Right ventricle myocardium inferior (tissue), 1 donor: ENCODE measurements at regions not wholly inside any gene's neighbourhood (a gene's known extent, or its start where the extent isn't known, plus 50 kb on each side); places are given as distances from the start of the nearest gene placed in this dataset.
A peak's percentile ranks its signal among the peaks of the same experiment; 100 is the strongest.

ENCODE experiments used
- ATAC-seq: fragments of 200-7000 bp; cut with Tn5 transposase; one replicate; pipeline ENCODE4 v1.9.1; 2020; ENCODE audit warnings: mild to moderate bottlenecking, moderate library complexity
- DNase-seq: peaks from one replicate; pipeline ENCODE4 v3.0.0; 2021; ENCODE audit errors: missing footprints
- intact Hi-C: fragments of 100-400 bp; cut with DNase I; formaldehyde crosslinking; loops from one replicate; pipeline ENCODE4 v1.11.0; 2022
- donor health status: DM: no; HTN: yes; CAD: no; lungs with severe emphysema.

DNA sequence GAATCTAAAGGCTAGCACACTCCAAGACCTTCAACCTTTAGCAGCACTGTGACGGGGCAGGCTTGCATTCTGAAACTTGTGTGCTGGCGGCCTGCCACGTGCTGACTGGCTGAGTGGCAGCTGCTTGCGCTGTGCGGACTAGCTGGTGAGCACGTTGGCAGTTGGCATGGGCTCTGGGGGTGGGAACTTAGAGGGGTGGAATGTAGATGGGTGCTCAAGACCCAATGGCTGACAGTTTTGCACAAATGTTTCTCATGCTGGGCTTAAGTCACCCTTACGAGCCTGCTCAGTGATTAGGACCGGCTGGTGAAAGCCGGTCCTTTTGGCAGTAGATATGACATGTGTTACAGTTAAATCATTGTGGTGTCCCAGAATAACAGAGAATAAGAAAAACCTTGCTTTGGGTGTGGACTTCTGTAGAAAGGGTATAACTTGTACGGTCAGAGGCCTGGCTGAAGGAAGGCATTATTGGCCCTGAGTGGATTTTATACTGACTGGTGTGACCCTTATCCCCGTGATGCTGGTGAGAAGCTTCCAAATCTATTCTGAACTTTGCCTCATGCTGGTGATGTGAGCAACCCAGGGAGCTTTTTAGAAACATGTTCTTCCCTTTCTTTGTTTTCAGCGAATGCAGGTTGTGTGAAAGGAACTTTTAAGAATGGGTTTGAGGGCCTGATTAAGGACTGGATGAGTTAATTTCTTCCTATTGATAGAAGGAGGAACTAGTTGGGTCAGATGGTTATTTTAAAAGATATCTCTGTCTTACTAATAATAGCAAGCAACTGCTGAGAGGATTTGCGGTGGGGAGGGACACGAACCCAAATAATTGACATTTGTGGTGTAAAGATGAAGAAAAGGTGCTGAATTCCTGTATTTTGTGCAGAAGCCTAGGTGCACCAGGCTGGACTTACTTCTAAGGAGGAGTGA is 107.4 kb upstream of the SLC4A4 start:
- intact Hi-C loops = loop anchor here (2.0 to 10.0 kb wide), 4 partner anchors 29 to 321 kb away; no protein-coding TSS in a partner anchor
- ATAC-seq (peak; percentile 88), DNase-seq (peak; percentile 91)

- intact Hi-C loops = loop anchor here (2.0 to 10.0 kb wide), 3 partner anchors 29 to 320 kb away; no protein-coding TSS in a partner anchor
- ATAC-seq (no peak), DNase-seq (no peak)
Measured at GRCh38 chr4:71232056-71232430, 106.8 kb upstream of the SLC4A4 start.

DNA sequence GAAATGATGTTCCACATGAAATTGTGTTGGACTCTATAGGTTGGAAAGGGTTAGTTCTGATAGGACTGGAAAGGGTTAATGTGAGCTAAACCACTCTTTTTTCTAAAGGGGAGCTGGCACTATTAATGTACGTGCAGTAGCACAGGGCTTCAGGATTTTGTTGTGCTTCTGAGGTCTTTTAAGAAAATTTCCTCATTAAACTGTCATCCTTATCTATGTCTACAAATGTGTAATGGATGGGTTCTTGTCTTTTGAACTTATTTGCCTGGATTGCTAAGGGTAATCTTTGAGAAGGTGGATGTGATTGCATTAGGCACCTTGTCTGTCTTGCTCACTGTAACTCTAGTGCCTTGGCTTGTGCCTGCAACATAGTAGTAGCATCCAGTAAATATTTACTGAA is 106.0 kb upstream of the SLC4A4 start:
- ATAC-seq = no peak
- intact Hi-C loops = loop anchor here (2.0 to 10.0 kb wide), 3 partner anchors 28 to 319 kb away; no protein-coding TSS in a partner anchor

DNA sequence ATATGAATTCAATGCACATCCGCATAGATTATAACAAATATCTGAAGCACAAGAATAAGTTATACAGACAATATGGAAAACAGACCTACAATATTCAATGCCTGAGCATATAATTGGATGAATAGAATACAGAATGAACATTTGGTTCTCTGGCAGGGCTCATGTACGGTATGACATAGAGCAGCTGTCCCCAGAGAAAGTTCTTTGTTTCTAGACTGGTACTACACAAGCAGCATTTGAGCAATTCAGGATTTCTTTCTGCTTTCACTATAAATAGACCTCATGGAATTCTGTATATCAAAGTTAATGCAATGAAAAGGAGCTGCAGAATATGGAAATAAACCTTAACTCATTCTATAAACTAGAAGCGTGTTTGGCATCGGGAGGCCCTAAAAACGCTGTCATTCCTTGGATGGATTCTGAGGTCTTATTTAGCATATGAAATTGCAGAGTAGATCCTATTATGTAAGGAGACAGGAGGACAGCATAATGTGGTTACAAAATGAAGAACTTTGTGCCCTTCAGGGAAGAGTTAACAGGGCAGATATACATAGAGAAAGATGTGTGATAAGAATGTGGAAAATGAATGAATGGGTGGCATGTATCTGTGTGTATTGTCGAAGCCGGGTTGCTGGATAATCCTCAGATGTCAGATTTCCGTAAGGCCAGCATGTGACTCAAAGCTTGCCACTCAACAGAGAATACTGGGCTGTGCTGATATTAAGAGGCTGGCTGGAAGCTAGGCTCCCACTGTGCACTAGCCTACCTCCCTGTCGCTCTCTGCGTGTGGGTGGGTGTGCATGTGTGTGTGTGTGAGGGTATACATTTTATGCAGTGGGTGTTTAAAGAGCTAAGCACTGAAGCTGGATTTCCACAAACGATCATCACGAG is 103.3 kb upstream of the SLC4A4 start:
- peak; percentile 62 for ATAC-seq
- DNase-seq = no peak
- intact Hi-C loops = loop anchor here (10.0 kb wide), 1 partner anchor 219 kb away; no protein-coding TSS in a partner anchor

More for the DNA sequence above, 106.0 kb upstream of the SLC4A4 start:
- no peak for DNase-seq

DNA sequence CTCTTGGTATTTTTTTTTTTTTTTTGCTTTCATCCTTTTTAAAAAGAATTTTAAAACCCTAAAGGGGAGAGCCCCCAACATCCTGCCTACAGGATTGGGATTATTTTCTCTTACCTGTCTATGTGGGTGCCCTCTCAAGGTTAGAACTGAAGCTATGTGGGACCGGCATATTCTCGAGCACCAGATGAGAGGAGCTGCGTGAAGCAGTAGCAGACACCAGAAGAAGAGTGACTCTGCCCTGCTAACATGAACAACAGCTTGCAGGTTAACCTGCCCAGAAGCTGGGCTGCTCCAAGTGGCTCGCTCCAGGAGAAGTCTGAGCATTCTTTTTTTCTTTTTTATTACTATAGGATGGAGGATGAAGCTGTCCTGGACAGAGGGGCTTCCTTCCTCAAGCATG is 102.6 kb upstream of the SLC4A4 start:
- no peak for ATAC-seq
- no peak for DNase-seq
- intact Hi-C loops = loop anchor here (10.0 kb wide), 1 partner anchor 219 kb away; no protein-coding TSS in a partner anchor

- ATAC-seq (no peak), DNase-seq (no peak)
- intact Hi-C loops = loop anchor here (10.0 kb wide), 1 partner anchor 217 kb away; no protein-coding TSS in a partner anchor
Measured at GRCh38 chr4:71237641-71238040, 101.2 kb upstream of the SLC4A4 start.

- ATAC-seq (no peak), DNase-seq (no peak)
- intact Hi-C loops = loop anchor here (10.0 kb wide), 1 partner anchor 215 kb away; no protein-coding TSS in a partner anchor
Measured at GRCh38 chr4:71239365-71239764, 99.5 kb upstream of the SLC4A4 start.

DNA sequence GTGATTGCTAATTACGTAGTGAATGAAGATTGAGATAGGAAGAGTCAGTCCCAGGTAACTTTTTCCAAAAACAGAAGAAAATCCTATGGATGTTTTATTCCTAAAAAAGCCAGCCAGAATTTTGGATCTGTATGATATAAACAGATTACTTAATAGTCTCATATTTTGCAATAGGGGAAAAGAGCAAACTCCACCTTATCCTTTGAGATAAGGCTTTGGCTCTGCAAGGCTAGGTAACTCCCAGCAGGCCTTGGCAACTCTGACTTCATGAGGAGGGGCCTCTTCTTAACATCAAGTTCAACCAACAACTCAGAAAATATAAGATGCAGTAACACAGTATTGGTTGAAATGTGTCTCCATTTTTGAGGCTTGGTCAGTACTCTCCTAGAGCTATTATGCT is 98.7 kb upstream of the SLC4A4 start:
- no peak for DNase-seq

GRCh38 chr4:71241501-71242288 is 97.1 kb upstream of the SLC4A4 start:
- ATAC-seq (peak; percentile 81), DNase-seq (no peak)
- intact Hi-C loops = no loop called here

More for the DNA sequence above, 98.7 kb upstream of the SLC4A4 start:
- ATAC-seq = no peak
- intact Hi-C loops = no loop called here

GRCh38 chr4:71243091-71243833 is 95.6 kb upstream of the SLC4A4 start:
- no peak for DNase-seq
- intact Hi-C loops = no loop called here
- ATAC-seq = no peak

GRCh38 chr4:71247706-71248105 is 91.1 kb upstream of the SLC4A4 start:
- intact Hi-C loops = no loop called here
- ATAC-seq (peak; percentile 50), DNase-seq (no peak)

DNA sequence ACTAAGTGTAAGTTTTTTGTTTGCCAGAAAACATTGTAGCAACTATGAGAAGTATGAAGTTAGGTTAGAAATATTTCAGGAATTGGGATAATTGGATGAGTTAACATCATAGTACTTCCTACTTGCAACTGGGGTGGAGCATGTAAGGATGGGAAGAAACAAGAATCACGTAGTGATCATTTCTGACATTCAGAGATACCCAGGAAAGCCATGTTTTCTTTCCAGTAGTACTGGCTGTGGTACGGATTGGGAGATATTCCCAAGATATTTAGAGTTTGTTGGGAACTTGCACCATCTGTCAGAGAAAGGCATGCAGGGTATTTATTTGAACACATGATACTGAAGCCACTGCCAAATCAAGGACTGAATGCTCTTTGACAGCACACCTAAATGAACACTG is 87.6 kb upstream of the SLC4A4 start:
- DNase-seq (no peak), ATAC-seq (peak; percentile 35)
- intact Hi-C loops = no loop called here

DNA sequence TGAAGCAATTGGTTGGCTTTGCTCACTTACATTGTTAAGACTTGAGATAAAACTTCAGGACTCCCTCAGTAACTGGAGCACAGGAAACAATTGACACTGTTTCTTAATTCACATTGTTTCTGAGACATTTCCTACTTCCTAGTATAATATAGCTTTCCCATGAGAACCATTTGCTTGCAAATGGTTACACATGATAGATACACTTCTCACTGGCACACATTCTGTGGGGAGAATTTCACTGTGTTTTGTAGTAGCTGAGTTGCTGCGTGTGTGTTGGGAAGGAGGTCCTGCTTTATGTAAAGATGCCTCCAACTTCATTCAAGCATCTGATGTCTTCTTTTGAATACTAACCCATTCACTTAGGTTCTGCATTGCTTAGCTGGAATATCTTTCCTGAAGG is 85.3 kb upstream of the SLC4A4 start:
- ATAC-seq (no peak), DNase-seq (no peak)
- intact Hi-C loops = no loop called here

GRCh38 chr4:71254451-71255012 is 84.3 kb upstream of the SLC4A4 start:
- intact Hi-C loops = no loop called here
- DNase-seq (no peak), ATAC-seq (no peak)

DNA sequence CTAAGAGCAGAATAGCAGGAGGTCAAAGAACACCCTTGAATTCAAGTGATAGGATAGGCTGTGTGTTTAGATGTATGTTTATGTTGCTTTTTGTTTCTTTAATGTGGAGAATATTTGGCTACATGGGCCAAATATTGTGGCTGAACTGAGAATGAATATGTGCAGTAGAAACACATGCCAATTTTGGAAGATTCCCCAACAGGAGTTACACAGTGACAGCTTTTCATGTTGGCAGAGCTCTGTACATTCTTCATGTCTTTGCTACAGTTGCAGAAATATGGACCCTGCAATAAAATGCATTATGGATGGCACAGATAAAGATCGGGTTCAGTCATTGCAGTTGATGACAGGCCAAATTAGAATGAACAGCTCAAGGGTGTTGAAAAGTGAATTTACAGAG is 82.8 kb upstream of the SLC4A4 start:
- intact Hi-C loops = no loop called here
- no peak for DNase-seq
- no peak for ATAC-seq

DNA sequence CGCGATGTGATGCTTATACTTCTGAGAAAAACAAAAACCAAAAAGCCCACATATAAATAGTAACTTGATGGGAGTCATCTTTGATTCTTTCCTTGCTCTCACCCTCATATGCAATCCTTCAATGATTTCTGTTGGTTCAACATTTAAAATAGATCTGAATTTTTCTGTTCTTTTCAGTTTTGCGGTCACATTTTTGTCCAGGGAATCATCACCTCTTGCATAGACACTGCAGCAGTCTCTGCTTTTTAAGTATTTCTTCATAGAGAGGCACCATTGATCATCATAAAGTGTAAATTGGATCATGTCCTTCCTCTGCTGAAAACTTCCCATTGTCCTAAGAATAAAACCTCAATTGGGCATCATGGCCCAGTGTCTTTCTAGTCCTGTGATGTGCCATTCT is 81.1 kb upstream of the SLC4A4 start:
- intact Hi-C loops = no loop called here
- DNase-seq (no peak), ATAC-seq (no peak)

DNA sequence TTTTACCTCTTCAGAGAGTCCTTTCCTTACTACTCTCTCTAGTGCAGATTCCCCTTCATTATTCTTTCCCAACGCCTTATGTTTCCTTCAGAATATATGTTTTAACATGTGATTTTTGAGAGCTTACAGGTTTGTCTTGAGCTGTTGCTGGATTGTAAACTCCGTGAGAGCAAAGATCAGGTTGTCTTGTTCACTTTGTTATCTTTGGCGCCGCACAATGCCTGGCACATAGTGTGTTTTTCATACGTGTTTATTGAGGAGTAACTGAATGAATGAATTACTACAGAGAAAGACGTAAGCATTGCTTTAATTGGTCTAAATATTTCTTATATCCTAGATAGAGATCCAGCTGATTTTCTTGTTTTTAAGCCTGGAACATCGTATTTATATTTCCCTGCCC is 80.5 kb upstream of the SLC4A4 start:
- DNase-seq = no peak
- ATAC-seq = no peak
- intact Hi-C loops = no loop called here

GRCh38 chr4:71259280-71259679 is 79.5 kb upstream of the SLC4A4 start:
- DNase-seq (peak; percentile 63), ATAC-seq (peak; percentile 53)
- intact Hi-C loops = no loop called here
